ENCODE measurements at regions not wholly inside any gene's neighbourhood (a gene's known extent, or its start where the extent isn't known, plus 50 kb on each side); places are given as distances from the start of the nearest gene placed in this dataset.

DNA sequence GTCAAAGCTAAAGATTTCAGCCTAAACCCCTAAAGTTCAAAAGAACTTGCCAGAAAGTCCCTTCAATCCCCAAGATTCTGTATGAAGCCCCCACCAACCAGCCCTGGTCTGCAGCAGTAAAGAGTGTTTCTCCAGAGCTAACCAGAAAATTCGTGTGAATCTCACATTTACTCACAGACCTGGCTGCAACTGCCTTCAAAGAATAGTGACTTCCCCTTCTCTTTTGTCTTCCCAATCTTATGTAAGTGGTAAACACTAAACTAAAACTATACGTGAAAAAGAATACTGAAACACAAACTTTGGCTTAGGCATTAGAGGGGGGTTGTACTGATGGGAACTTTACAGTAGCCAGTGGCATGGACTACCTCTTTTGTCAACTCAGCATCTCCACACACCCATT lies 50.6 kb upstream of the SETBP1 start:
- no peak for DNase-seq (ENCODE audit: low read depth)
